Caco-2 (cell line): ENCODE measurements at regions not wholly inside any gene's neighbourhood (a gene's known extent, or its start where the extent isn't known, plus 50 kb on each side); places are given as distances from the start of the nearest gene placed in this dataset.

Experiments used
- BruUV-seq: library from RNA; stranded (reverse); fragments of 400-500 nt; replicated peaks from 2 replicates; lab custom pipeline; 2021; lab: Mats Ljungman, UMichigan
- CTCF ChIA-PET: fragments of 300-600 bp; sonication (Branson Sonifier 250); formaldehyde crosslinking; loops from one replicate; lab custom pipeline; 2022; ENCODE audit warnings: antibody characterized with exemption; lab: Charles Lee
- POLR2A ChIA-PET: fragments of 300-600 bp; sonication (Branson Sonifier 250); formaldehyde crosslinking; loops from one replicate; lab custom pipeline; 2022; ENCODE audit warnings: antibody characterized with exemption; lab: Charles Lee
- DNase-seq, 2 experiments: peaks; one replicate each; pipeline versions ENCODE4 v3.0.0 to v3.0.0-alpha.2; 2020 to 2022
- H3K27me3 ChIP-seq: replicated peaks from 2 replicates; pipeline ENCODE4 v1.6.0; 2011; ENCODE audit warnings: low read length; ENCODE audit not compliant: control insufficient read depth, insufficient read depth
- H3K36me3 ChIP-seq: 2 replicates; pipeline ENCODE4 v1.5.1; 2011; ENCODE audit warnings: low read length; ENCODE audit not compliant: control insufficient read depth, insufficient read depth
- H3K4me1 ChIP-seq: fragments of 250-450 bp; sonication (Bioruptor Pico); 2 replicates; pipeline ENCODE4 v1.5.1; 2020; ENCODE audit warnings: mild to moderate bottlenecking
- H3K4me3 ChIP-seq: 2 replicates; pipeline ENCODE4 v1.5.1; 2011; ENCODE audit warnings: low read depth, mild to moderate bottlenecking, control low read depth, low read length
- H3K9me3 ChIP-seq: fragments of 250-450 bp; sonication (Bioruptor Pico); 2 replicates; pipeline ENCODE4 v1.5.1; 2020; ENCODE audit warnings: mild to moderate bottlenecking, moderate library complexity
- H3K27ac Mint-ChIP-seq: one replicate; pipeline ENCODE4 v1.8.0; 2022; ENCODE audit warnings: mixed read lengths; ENCODE audit not compliant: unreplicated experiment
- H3K27me3 Mint-ChIP-seq: one replicate; pipeline ENCODE4 v1.8.0; 2022; ENCODE audit warnings: mixed read lengths; ENCODE audit not compliant: insufficient read depth, unreplicated experiment
- H3K36me3 Mint-ChIP-seq: one replicate; pipeline ENCODE4 v1.8.0; 2022; ENCODE audit warnings: mild to moderate bottlenecking, mixed read lengths; ENCODE audit not compliant: insufficient read depth, unreplicated experiment
- H3K4me1 Mint-ChIP-seq: one replicate; pipeline ENCODE4 v1.8.0; 2022; ENCODE audit warnings: low read depth, mixed read lengths; ENCODE audit not compliant: unreplicated experiment
- H3K4me3 Mint-ChIP-seq: one replicate; pipeline ENCODE4 v1.8.0; 2022; ENCODE audit warnings: mild to moderate bottlenecking, moderate library complexity, mixed read lengths; ENCODE audit not compliant: unreplicated experiment
- H3K9me3 Mint-ChIP-seq: one replicate; pipeline ENCODE4 v1.8.0; 2022; ENCODE audit warnings: mixed read lengths; ENCODE audit not compliant: unreplicated experiment
- CTCF ChIP-seq, 2 experiments: fragments of 200-600 bp in 1 of 2; IDR thresholded peaks; 1 replicate in 1 of 2; 2 replicates in 1 of 2; pipeline versions ENCODE4 v1.5.1 to v1.8.0; 2011 to 2022; ENCODE audit warnings: antibody characterized with exemption in 1 of 2, control low read depth in 1 of 2, inconsistent platforms in 1 of 2, low read depth in 1 of 2, low read length in 1 of 2, mild to moderate bottlenecking in 1 of 2, moderate library complexity in 1 of 2; ENCODE audit not compliant: insufficient read depth in 1 of 2, severe bottlenecking in 1 of 2, unreplicated experiment in 1 of 2
- intact Hi-C: fragments of 100-400 bp; cut with micrococcal nuclease; formaldehyde crosslinking; loops from one replicate; pipeline ENCODE4 v1.10.0; 2022; ENCODE audit not compliant: unreplicated experiment

GRCh38 chr4:155529272-155529671, 137.4 kb upstream of the GUCY1A1 start:
- H3K27ac Mint-ChIP-seq = no peak overlapping the region
- H3K4me3 Mint-ChIP-seq = no peak overlapping the region
- CTCF ChIA-PET = interaction anchor here (1.1 kb wide), 1 partner anchor 258 kb away, joined by 4 read pairs; no protein-coding TSS in a partner anchor
- H3K36me3 ChIP-seq = no peaks in the 10 kb centered on the region
- H3K9me3 Mint-ChIP-seq = peaks cover 7% of the 10 kb centered on the region
- intact Hi-C loops = loop anchor here (1.0 kb wide), 1 partner anchor 258 kb away; no protein-coding TSS in a partner anchor
- POLR2A ChIA-PET = no interaction called here
- peak in 1 of 2 experiments; percentile 20 for TF ChIP-seq CTCF (IDR thresholded peaks at IDR 0.05; ENCODE audit: insufficient read depth in 1 of 2, low read depth in 1 of 2, low read length in 1 of 2, severe bottlenecking in 1 of 2, unreplicated experiment in 1 of 2)
- H3K4me1 Mint-ChIP-seq = no peaks in the 10 kb centered on the region
- H3K9me3 ChIP-seq = no peaks in the 10 kb centered on the region
- H3K4me3 ChIP-seq = no peak overlapping the region
- BruUV-seq = no TSS peak
- peak in 1 of 2 experiments; percentile 12 for DNase-seq
- no peaks in the 10 kb centered on the region for H3K36me3 Mint-ChIP-seq
- no peaks in the 10 kb centered on the region for H3K27me3 ChIP-seq
- H3K27me3 Mint-ChIP-seq = no peaks in the 10 kb centered on the region
- no peaks in the 10 kb centered on the region for H3K4me1 ChIP-seq

- ChIA-PET CTCF (no interaction called here), POLR2A (no interaction called here)
- Mint-ChIP-seq H3K4me3 (no peak overlapping the region), H3K27ac (no peak overlapping the region), H3K36me3 (no peaks in the 10 kb centered on the region), H3K27me3 (no peaks in the 10 kb centered on the region), H3K4me1 (no peaks in the 10 kb centered on the region), H3K9me3 (peaks cover 24% of the 10 kb centered on the region)
- intact Hi-C loops = no loop called here
- TF ChIP-seq CTCF (IDR thresholded peaks at IDR 0.05; ENCODE audit: insufficient read depth in 1 of 2, low read depth in 1 of 2, low read length in 1 of 2, severe bottlenecking in 1 of 2, unreplicated experiment in 1 of 2) = no peak
- BruUV-seq = no TSS peak
- Histone ChIP-seq H3K9me3 (0 out of 2 replicates have a peak, but pooled peaks cover 4% of the 10 kb centered on the region), H3K27me3 (no peaks in the 10 kb centered on the region), H3K36me3 (no peaks in the 10 kb centered on the region), H3K4me1 (no peaks in the 10 kb centered on the region), H3K4me3 (no peak overlapping the region)
- no peak for DNase-seq
Measured at GRCh38 chr4:155526452-155527169, 140.0 kb upstream of the GUCY1A1 start.

GRCh38 chr4:155524926-155525455, 141.7 kb upstream of the GUCY1A1 start:
- POLR2A ChIA-PET = no interaction called here
- no peak for TF ChIP-seq CTCF (IDR thresholded peaks at IDR 0.05; ENCODE audit: insufficient read depth in 1 of 2, low read depth in 1 of 2, low read length in 1 of 2, severe bottlenecking in 1 of 2, unreplicated experiment in 1 of 2)
- intact Hi-C loops = no loop called here
- no peak for DNase-seq
- Mint-ChIP-seq H3K36me3 (no peaks in the 10 kb centered on the region), H3K9me3 (peaks cover 35% of the 10 kb centered on the region), H3K4me1 (no peaks in the 10 kb centered on the region), H3K4me3 (no peak overlapping the region), H3K27me3 (no peaks in the 10 kb centered on the region), H3K27ac (no peak overlapping the region)
- CTCF ChIA-PET = no interaction called here
- Histone ChIP-seq H3K4me1 (no peaks in the 10 kb centered on the region), H3K4me3 (no peak overlapping the region), H3K9me3 (0 out of 2 replicates have a peak, but pooled peaks cover 9% of the 10 kb centered on the region), H3K36me3 (no peaks in the 10 kb centered on the region), H3K27me3 (no peaks in the 10 kb centered on the region)
- no TSS peak for BruUV-seq
